Cardiac fibroblast (primary cell): ENCODE measurements at regions not wholly inside any gene's neighbourhood (a gene's known extent, or its start where the extent isn't known, plus 50 kb on each side); places are given as distances from the start of the nearest gene placed in this dataset.
"Not testable (repeated sequence)": the region's sequence is repeated elsewhere in the genome, so short reads cannot be mapped to it uniquely, and the experiment has no call there.

ENCODE experiments used
- DNase-seq, 2 donors: peaks; one replicate each; pipeline versions ENCODE4 v3.0.0 to v3.0.0-alpha.2; 2010; ENCODE audit warnings: low read depth in 2 of 2
- H3K4me3 ChIP-seq, 2 donors: replicated peaks in 1 of 2; 1 replicate in 1 of 2; 2 replicates in 1 of 2; pipeline ENCODE4 v1.5.1; 2011; ENCODE audit warnings: low read depth in 2 of 2, low read length in 2 of 2, mild to moderate bottlenecking in 2 of 2, moderate library complexity in 1 of 2
- CTCF ChIP-seq: IDR thresholded peaks from one replicate; pipeline ENCODE4 v1.5.1; 2011; ENCODE audit warnings: low read depth, mild to moderate bottlenecking, low read length, inconsistent platforms

GRCh38 chr1:192903142-192903541 lies 94.3 kb downstream of the RGS2 start:
- DNase-seq: no peak
- TF ChIP-seq CTCF: no peak
- no peak overlapping the region for H3K4me3 ChIP-seq

- DNase-seq: peak; percentile 96 to 97
- TF ChIP-seq CTCF: no peak
- peak overlapping the region; percentile 6 to 11 for H3K4me3 ChIP-seq
Observed at GRCh38 chr1:192904438-192904895, 95.6 kb downstream of the RGS2 start.

- TF ChIP-seq CTCF: no peak
- DNase-seq: peak; percentile 66 to 81
- H3K4me3 ChIP-seq: no peak overlapping the region
Observed at GRCh38 chr1:192905049-192905448, 96.2 kb downstream of the RGS2 start.

- no peak for DNase-seq
- no peak for TF ChIP-seq CTCF
- no peak overlapping the region for H3K4me3 ChIP-seq
Observed at GRCh38 chr1:192906334-192906733, 97.5 kb downstream of the RGS2 start.

GRCh38 chr1:192907545-192908243 lies 98.9 kb downstream of the RGS2 start:
- TF ChIP-seq CTCF: no peak
- DNase-seq: peak; percentile 71 to 84
- no peak overlapping the region for H3K4me3 ChIP-seq

GRCh38 chr1:192911896-192912656 lies 103.2 kb downstream of the RGS2 start:
- not testable (repeated sequence) for DNase-seq, H3K4me3 ChIP-seq

GRCh38 chr1:192913683-192914082 lies 104.8 kb downstream of the RGS2 start:
- no peak for DNase-seq
- no peak overlapping the region for H3K4me3 ChIP-seq
- no peak for TF ChIP-seq CTCF
